Right cardiac atrium (tissue), 5 donors: ENCODE measurements at regions not wholly inside any gene's neighbourhood (a gene's known extent, or its start where the extent isn't known, plus 50 kb on each side); places are given as distances from the start of the nearest gene placed in this dataset.

Source experiments
- ATAC-seq, 2 donors: fragments of 200-7000 bp; cut with Tn5 transposase; one replicate each; pipeline versions ENCODE4 v1.8.0 to v1.9.1; 2020; ENCODE audit warnings: moderate library complexity in 2 of 2, mild to moderate bottlenecking in 1 of 2
- DNase-seq, 3 donors: peaks; one replicate each; pipeline ENCODE4 v3.0.0-alpha.2; 2020
- H3K27ac ChIP-seq: one replicate; pipeline ENCODE4 v1.5.1; 2013; ENCODE audit warnings: mild to moderate bottlenecking, low read length, control low read depth, moderate library complexity
- H3K27me3 ChIP-seq: one replicate; pipeline ENCODE4 v1.6.1; 2013; ENCODE audit not compliant: control insufficient read depth, insufficient read depth
- H3K4me1 ChIP-seq: one replicate; pipeline ENCODE4 v1.6.1; 2013; ENCODE audit warnings: low read length; ENCODE audit not compliant: control insufficient read depth, insufficient read depth
- H3K4me3 ChIP-seq: one replicate; pipeline ENCODE4 v1.5.1; 2013; ENCODE audit warnings: low read length, control low read depth
- H3K9me3 ChIP-seq: one replicate; pipeline ENCODE4 v1.6.1; 2013; ENCODE audit warnings: low read length; ENCODE audit not compliant: control insufficient read depth
- WGBS: extraction: QIAGEN DNeasy Blood & Tissue Kit; methylation state at CpG from one replicate; pipeline ENCODE4 v1.1.7; 2013; 5-methylcytosine and 5-hydroxymethylcytosine counted together
- intact Hi-C, 4 donors: fragments of 100-400 bp; cut with DNase I; formaldehyde crosslinking; loops; one replicate each; pipeline versions ENCODE4 v1.11.0 to v1.14.0; 2022 to 2023
- donor health status: healthy with polysubstance abuse.
- donor health status: DM: no; HTN: yes; CAD: no.
- donor health status: DM: no; HTN: no; CAD: no.
- donor health status: DM: no; HTN: yes; CAD: no; lungs with severe emphysema.
- donor health status: DM: yes; HTN: yes; CAD: no.

GRCh38 chr5:152144030-152144429, 219.4 kb upstream of the GLRA1 start:
- no peak for ATAC-seq
- intact Hi-C loops = loop anchor here in 3 of 4 donors (5.0 to 10.0 kb wide), 2 partner anchors 317 to 371 kb away; no protein-coding TSS in a partner anchor
- WGBS = 74% methylated on average over 9 of the region's 9 CpGs
- DNase-seq = peak in 1 of 3 donors; percentile 31
- H3K4me3 ChIP-seq = no peak overlapping the region
- H3K27me3 ChIP-seq = no peaks in the 10 kb centered on the region
- no peaks in the 10 kb centered on the region for H3K9me3 ChIP-seq
- no peak overlapping the region for H3K27ac ChIP-seq
- H3K4me1 ChIP-seq = no peaks in the 10 kb centered on the region

- Histone ChIP-seq H3K27ac (no peak overlapping the region), H3K9me3 (no peaks in the 10 kb centered on the region), H3K4me1 (no peaks in the 10 kb centered on the region), H3K4me3 (no peak overlapping the region), H3K27me3 (no peaks in the 10 kb centered on the region)
- intact Hi-C loops = loop anchor here (2.0 to 10.0 kb wide), 4 partner anchors 314 to 372 kb away; no protein-coding TSS in a partner anchor
- ATAC-seq (peak; percentile 68 to 79), DNase-seq (peak; percentile 44 to 82 (median 59))
- WGBS = 23% methylated on average over 3 of the region's 3 CpGs
Observed at GRCh38 chr5:152142840-152143469, 218.3 kb upstream of the GLRA1 start.

DNA sequence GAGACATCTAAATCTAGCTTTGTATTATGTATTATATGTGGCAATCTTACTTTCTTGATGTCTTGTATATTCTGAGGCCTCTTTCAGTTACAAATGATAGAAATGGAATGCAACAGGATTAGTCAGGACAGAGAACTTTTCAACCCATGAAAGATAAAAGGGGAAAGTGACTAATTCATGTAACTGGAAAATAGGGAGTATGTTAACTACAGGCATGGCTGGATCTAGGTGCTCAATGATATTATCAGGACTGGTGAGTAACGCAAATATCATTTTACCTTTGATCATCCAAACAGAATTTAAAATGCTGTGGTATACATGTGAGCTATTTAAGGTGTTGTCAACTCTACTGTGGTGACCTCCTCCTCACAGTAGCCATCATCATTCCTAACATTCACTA, 215.7 kb upstream of the GLRA1 start:
- intact Hi-C loops = loop anchor here in 3 of 4 donors (5.0 to 10.0 kb wide), 2 partner anchors 313 to 374 kb away; no protein-coding TSS in a partner anchor
- ATAC-seq = no peak
- Histone ChIP-seq H3K27me3 (no peaks in the 10 kb centered on the region), H3K27ac (no peak overlapping the region), H3K9me3 (no peaks in the 10 kb centered on the region), H3K4me1 (no peaks in the 10 kb centered on the region), H3K4me3 (no peak overlapping the region)
- WGBS = 91% methylated on average over 1 of the region's 1 CpG
- no peak for DNase-seq

- Histone ChIP-seq H3K9me3 (no peaks in the 10 kb centered on the region), H3K27me3 (no peaks in the 10 kb centered on the region), H3K27ac (no peak overlapping the region), H3K4me1 (no peaks in the 10 kb centered on the region), H3K4me3 (no peak overlapping the region)
- ATAC-seq (no peak), DNase-seq (no peak)
- intact Hi-C loops = no loop called here
- 60% methylated on average over 4 of the region's 4 CpGs for WGBS
Observed at GRCh38 chr5:152137063-152137462, 212.4 kb upstream of the GLRA1 start.

GRCh38 chr5:152136321-152136720, 211.7 kb upstream of the GLRA1 start:
- Histone ChIP-seq H3K9me3 (no peaks in the 10 kb centered on the region), H3K27ac (no peak overlapping the region), H3K4me3 (no peak overlapping the region), H3K27me3 (no peaks in the 10 kb centered on the region), H3K4me1 (no peaks in the 10 kb centered on the region)
- no peak for ATAC-seq
- intact Hi-C loops = no loop called here
- 72% methylated on average over 6 of the region's 6 CpGs for WGBS
- DNase-seq = no peak

DNA sequence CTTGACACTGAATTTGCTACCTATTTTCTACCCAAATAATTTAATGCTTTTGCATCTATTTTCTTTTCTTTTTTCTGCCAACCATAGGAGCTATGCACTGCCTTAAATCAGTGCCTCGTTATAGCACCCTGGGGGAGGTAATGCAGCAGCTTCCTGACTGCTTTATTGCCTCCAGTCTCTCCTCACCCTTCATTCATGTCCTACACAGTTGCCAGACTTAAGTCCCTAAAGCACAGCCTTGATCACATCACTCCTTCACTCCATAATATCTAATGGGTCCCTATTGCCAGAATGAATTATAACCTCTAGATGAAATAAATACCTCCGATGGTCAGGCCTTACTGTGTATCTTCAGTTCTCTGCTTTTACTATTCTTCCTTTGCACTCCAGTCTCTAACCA, 211.2 kb upstream of the GLRA1 start:
- DNase-seq = no peak
- WGBS = 50% methylated on average over 2 of the region's 2 CpGs
- no peak for ATAC-seq
- H3K27me3 ChIP-seq = no peaks in the 10 kb centered on the region
- H3K27ac ChIP-seq = no peak overlapping the region
- no peak overlapping the region for H3K4me3 ChIP-seq
- H3K4me1 ChIP-seq = no peaks in the 10 kb centered on the region
- intact Hi-C loops = no loop called here
- no peaks in the 10 kb centered on the region for H3K9me3 ChIP-seq

GRCh38 chr5:152125661-152126205, 201.1 kb upstream of the GLRA1 start:
- DNase-seq (no peak), ATAC-seq (no peak)
- Histone ChIP-seq H3K4me3 (no peak overlapping the region), H3K27me3 (no peaks in the 10 kb centered on the region), H3K9me3 (no peaks in the 10 kb centered on the region), H3K27ac (no peak overlapping the region), H3K4me1 (no peaks in the 10 kb centered on the region)
- intact Hi-C loops = no loop called here
- WGBS = 54% methylated on average over 7 of the region's 7 CpGs

GRCh38 chr5:152124409-152125041, 199.9 kb upstream of the GLRA1 start:
- no peaks in the 10 kb centered on the region for H3K27me3 ChIP-seq
- intact Hi-C loops = no loop called here
- ATAC-seq (no peak), DNase-seq (no peak)
- WGBS = 83% methylated on average over 12 of the region's 12 CpGs
- no peaks in the 10 kb centered on the region for H3K9me3 ChIP-seq
- no peak overlapping the region for H3K27ac ChIP-seq
- no peaks in the 10 kb centered on the region for H3K4me1 ChIP-seq
- no peak overlapping the region for H3K4me3 ChIP-seq

GRCh38 chr5:152118676-152119470, 194.2 kb upstream of the GLRA1 start:
- H3K27ac ChIP-seq = no peak overlapping the region
- intact Hi-C loops = no loop called here
- DNase-seq (no peak), ATAC-seq (no peak)
- no peaks in the 10 kb centered on the region for H3K27me3 ChIP-seq
- no peak overlapping the region for H3K4me3 ChIP-seq
- WGBS = 36% methylated on average over 5 of the region's 5 CpGs
- no peaks in the 10 kb centered on the region for H3K9me3 ChIP-seq
- no peaks in the 10 kb centered on the region for H3K4me1 ChIP-seq

- no peak for ATAC-seq
- no peaks in the 10 kb centered on the region for H3K27me3 ChIP-seq
- no peaks in the 10 kb centered on the region for H3K9me3 ChIP-seq
- no peaks in the 10 kb centered on the region for H3K4me1 ChIP-seq
- WGBS = 85% methylated on average over 3 of the region's 3 CpGs
- intact Hi-C loops = no loop called here
- H3K4me3 ChIP-seq = no peak overlapping the region
- H3K27ac ChIP-seq = no peak overlapping the region
- DNase-seq = no peak
Observed at GRCh38 chr5:152116934-152117333, 192.3 kb upstream of the GLRA1 start.

DNA sequence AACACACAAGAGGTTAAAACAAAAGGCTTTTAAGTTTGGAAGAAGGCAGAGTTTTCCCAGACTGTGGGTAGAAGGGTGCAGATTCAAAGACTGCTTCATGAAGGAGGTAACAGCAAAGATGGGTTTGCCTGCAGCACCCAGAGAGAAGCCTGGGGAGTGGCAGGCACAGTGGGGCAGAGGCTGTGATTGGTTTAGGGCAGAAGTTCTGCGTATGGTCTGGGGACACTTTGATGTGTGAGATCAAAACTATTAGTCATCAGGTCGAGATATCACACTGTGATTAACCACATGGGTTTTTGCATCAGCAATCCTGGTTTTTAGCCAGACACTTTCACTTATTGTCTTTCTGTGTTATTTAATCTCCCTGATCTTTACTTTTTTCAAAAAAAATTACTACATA, 188.8 kb upstream of the GLRA1 start:
- 72% methylated on average over 2 of the region's 2 CpGs for WGBS
- no peaks in the 10 kb centered on the region for H3K9me3 ChIP-seq
- no peaks in the 10 kb centered on the region for H3K27me3 ChIP-seq
- H3K27ac ChIP-seq = no peak overlapping the region
- H3K4me3 ChIP-seq = no peak overlapping the region
- no peaks in the 10 kb centered on the region for H3K4me1 ChIP-seq
- DNase-seq = no peak
- no peak for ATAC-seq
- intact Hi-C loops = no loop called here
